Activated naive CD4-positive, alpha-beta T cell treated with anti-CD3 and anti-CD28 coated beads for 36 hours (primary cell): ENCODE measurements at regions not wholly inside any gene's neighbourhood (a gene's known extent, or its start where the extent isn't known, plus 50 kb on each side); places are given as distances from the start of the nearest gene placed in this dataset.

Source experiments
- CTCF ChIA-PET: fragments of 350-600 bp; sonication (Branson Sonifier 250); formaldehyde crosslinking; loops from one replicate; lab custom pipeline; 2021; ENCODE audit warnings: antibody characterized with exemption; lab: Charles Lee
- DNase-seq: peaks from one replicate; pipeline ENCODE4 v3.0.0-alpha.2; 2020
- H3K27ac Mint-ChIP-seq: one replicate; pipeline ENCODE4 v1.8.0; 2021; ENCODE audit warnings: mild to moderate bottlenecking, mixed read lengths
- H3K27me3 Mint-ChIP-seq: one replicate; pipeline ENCODE4 v1.8.0; 2021; ENCODE audit warnings: low read depth, mixed read lengths
- H3K36me3 Mint-ChIP-seq: one replicate; pipeline ENCODE4 v1.8.0; 2021; ENCODE audit warnings: low read depth, mixed read lengths
- H3K4me1 Mint-ChIP-seq: one replicate; pipeline ENCODE4 v1.8.0; 2021; ENCODE audit warnings: low read depth, mixed read lengths
- H3K4me3 Mint-ChIP-seq: one replicate; pipeline ENCODE4 v1.8.0; 2021; ENCODE audit warnings: mild to moderate bottlenecking, moderate library complexity, mixed read lengths
- H3K9me3 Mint-ChIP-seq: one replicate; pipeline ENCODE4 v1.8.0; 2021; ENCODE audit warnings: mixed read lengths
- intact Hi-C: fragments of 100-400 bp; cut with micrococcal nuclease; formaldehyde crosslinking; loops from one replicate; pipeline ENCODE4 v1.15.1; 2023

DNA sequence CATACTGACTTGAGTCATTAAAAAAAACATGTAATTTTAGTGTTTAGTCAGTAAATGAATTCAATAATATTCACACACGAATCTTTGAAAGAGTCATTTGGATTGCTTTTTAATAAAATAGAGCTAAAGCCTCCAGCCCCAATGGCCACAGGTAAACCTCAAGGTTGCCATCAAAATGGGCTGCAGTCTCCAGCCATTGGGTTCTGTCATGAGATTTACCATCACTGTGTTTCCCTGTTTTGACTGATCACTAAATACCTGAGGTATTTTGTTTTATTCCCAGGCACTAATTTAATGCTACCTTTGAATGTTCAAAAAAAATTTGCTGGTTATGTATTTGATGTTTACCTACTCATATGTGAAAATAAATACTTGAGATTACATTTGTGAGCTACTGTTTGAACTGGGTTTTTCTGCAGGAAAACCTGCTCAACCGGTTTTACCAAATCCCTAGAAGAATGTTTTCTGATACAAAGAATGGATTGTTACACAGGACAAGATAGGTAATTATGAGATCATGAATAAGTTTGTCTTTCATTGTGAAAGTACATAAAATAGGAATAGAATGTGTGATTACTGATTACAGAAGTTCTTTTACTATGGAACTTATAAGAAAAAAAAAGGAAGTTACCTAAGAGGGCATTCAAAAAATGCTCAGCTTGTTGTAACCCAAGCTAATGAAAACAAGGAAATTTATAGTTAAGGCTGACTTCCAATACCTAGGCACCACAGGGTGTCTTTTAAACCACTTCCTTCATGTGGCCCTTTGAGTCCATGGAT is 391.3 kb downstream of the EFNB2 start:
- no peak for DNase-seq
- Mint-ChIP-seq H3K27ac (no peak overlapping the region), H3K9me3 (no peaks in the 10 kb centered on the region), H3K4me1 (no peaks in the 10 kb centered on the region), H3K36me3 (no peaks in the 10 kb centered on the region), H3K4me3 (no peak overlapping the region), H3K27me3 (no peaks in the 10 kb centered on the region)
- intact Hi-C loops = no loop called here
- CTCF ChIA-PET = no interaction called here

DNA sequence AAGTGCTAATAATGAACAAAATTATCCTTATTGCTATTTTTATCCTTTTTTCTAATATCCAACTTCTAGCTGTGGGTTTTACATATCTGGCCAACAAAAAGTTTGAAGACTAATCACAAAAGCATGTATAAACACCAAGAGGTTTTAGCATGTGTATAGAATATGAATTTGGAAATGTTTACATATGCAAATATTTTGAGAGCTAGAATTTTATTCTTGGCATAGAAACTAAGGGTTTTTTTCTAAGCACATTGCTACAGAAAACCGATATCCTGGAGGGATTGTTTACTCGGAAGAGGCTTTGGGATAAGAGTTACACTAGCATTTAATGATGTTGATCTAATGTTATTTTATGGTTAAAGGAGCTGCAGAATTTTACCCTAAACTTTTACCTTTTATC is 392.1 kb downstream of the EFNB2 start:
- no peak overlapping the region for H3K4me3 Mint-ChIP-seq
- H3K27ac Mint-ChIP-seq = no peak overlapping the region
- H3K9me3 Mint-ChIP-seq = no peaks in the 10 kb centered on the region
- CTCF ChIA-PET = no interaction called here
- H3K27me3 Mint-ChIP-seq = no peaks in the 10 kb centered on the region
- intact Hi-C loops = no loop called here
- no peak for DNase-seq
- H3K36me3 Mint-ChIP-seq = no peaks in the 10 kb centered on the region
- no peaks in the 10 kb centered on the region for H3K4me1 Mint-ChIP-seq

GRCh38 chr13:106140476-106140875 is 395.0 kb downstream of the EFNB2 start:
- intact Hi-C loops = no loop called here
- DNase-seq = no peak
- Mint-ChIP-seq H3K27me3 (no peaks in the 10 kb centered on the region), H3K4me1 (no peaks in the 10 kb centered on the region), H3K9me3 (no peaks in the 10 kb centered on the region), H3K27ac (no peak overlapping the region), H3K4me3 (no peak overlapping the region), H3K36me3 (no peaks in the 10 kb centered on the region)
- CTCF ChIA-PET = no interaction called here

DNA sequence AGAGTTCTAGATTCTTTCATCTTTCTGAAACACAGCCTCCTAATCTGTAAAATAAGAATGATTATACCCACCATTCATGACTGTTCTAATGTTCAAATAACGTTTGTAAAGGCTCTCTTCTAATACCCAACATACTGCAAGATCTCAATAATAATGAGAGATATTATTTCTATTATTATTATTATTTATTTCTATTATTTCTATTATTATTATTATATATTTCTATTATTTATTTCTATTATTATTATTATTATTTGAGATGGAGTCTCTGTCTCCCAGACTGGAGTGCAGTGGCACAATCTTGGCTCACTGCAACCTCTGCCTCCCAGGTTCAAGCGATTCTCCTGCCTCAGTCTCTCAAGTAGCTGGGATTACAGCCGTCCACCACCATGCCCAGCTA is 395.5 kb downstream of the EFNB2 start:
- intact Hi-C loops = no loop called here
- H3K4me1 Mint-ChIP-seq = no peaks in the 10 kb centered on the region
- no peak overlapping the region for H3K4me3 Mint-ChIP-seq
- H3K9me3 Mint-ChIP-seq = no peaks in the 10 kb centered on the region
- no peaks in the 10 kb centered on the region for H3K36me3 Mint-ChIP-seq
- H3K27ac Mint-ChIP-seq = no peak overlapping the region
- no peak for DNase-seq
- no peaks in the 10 kb centered on the region for H3K27me3 Mint-ChIP-seq
- CTCF ChIA-PET = no interaction called here

GRCh38 chr13:106139377-106139776 is 396.1 kb downstream of the EFNB2 start:
- H3K36me3 Mint-ChIP-seq = no peaks in the 10 kb centered on the region
- H3K4me1 Mint-ChIP-seq = no peaks in the 10 kb centered on the region
- CTCF ChIA-PET = no interaction called here
- DNase-seq = no peak
- no peaks in the 10 kb centered on the region for H3K27me3 Mint-ChIP-seq
- intact Hi-C loops = no loop called here
- no peak overlapping the region for H3K4me3 Mint-ChIP-seq
- no peak overlapping the region for H3K27ac Mint-ChIP-seq
- no peaks in the 10 kb centered on the region for H3K9me3 Mint-ChIP-seq

GRCh38 chr13:106138620-106139019 is 396.8 kb downstream of the EFNB2 start:
- H3K36me3 Mint-ChIP-seq = no peaks in the 10 kb centered on the region
- H3K4me3 Mint-ChIP-seq = no peak overlapping the region
- CTCF ChIA-PET = no interaction called here
- intact Hi-C loops = no loop called here
- no peaks in the 10 kb centered on the region for H3K27me3 Mint-ChIP-seq
- H3K9me3 Mint-ChIP-seq = no peaks in the 10 kb centered on the region
- DNase-seq = no peak
- no peak overlapping the region for H3K27ac Mint-ChIP-seq
- no peaks in the 10 kb centered on the region for H3K4me1 Mint-ChIP-seq

DNA sequence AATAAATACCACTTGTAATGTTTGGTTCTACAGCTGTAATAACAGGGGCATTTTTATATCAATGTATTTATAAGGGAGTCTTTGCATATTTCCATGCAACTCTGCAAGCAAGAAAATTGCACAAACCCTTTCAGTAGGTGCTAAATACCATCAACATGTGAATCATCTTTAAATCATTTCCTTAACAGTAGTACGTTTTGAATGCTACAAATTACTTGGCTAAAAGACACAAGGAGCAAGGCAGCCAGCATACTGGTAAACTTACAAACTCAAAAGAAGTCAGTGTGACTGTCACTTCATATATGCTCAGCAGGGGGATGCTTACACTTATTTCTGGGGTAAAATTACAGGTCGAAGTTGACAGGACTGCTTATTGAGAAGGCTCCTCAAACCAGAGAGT is 402.4 kb downstream of the EFNB2 start:
- peaks cover 7% of the 10 kb centered on the region for H3K9me3 Mint-ChIP-seq
- DNase-seq = no peak
- no peak overlapping the region for H3K27ac Mint-ChIP-seq
- CTCF ChIA-PET = no interaction called here
- no peaks in the 10 kb centered on the region for H3K36me3 Mint-ChIP-seq
- H3K4me1 Mint-ChIP-seq = no peaks in the 10 kb centered on the region
- peaks cover 11% of the 10 kb centered on the region for H3K27me3 Mint-ChIP-seq
- H3K4me3 Mint-ChIP-seq = no peak overlapping the region
- intact Hi-C loops = no loop called here

GRCh38 chr13:106132216-106132615 is 403.2 kb downstream of the EFNB2 start:
- no peaks in the 10 kb centered on the region for H3K4me1 Mint-ChIP-seq
- H3K36me3 Mint-ChIP-seq = no peaks in the 10 kb centered on the region
- peaks cover 13% of the 10 kb centered on the region for H3K27me3 Mint-ChIP-seq
- DNase-seq = no peak
- H3K27ac Mint-ChIP-seq = no peak overlapping the region
- H3K9me3 Mint-ChIP-seq = peaks cover 7% of the 10 kb centered on the region
- intact Hi-C loops = no loop called here
- CTCF ChIA-PET = no interaction called here
- H3K4me3 Mint-ChIP-seq = no peak overlapping the region

GRCh38 chr13:106129993-106130392 is 405.5 kb downstream of the EFNB2 start:
- peaks cover 7% of the 10 kb centered on the region for H3K9me3 Mint-ChIP-seq

DNA sequence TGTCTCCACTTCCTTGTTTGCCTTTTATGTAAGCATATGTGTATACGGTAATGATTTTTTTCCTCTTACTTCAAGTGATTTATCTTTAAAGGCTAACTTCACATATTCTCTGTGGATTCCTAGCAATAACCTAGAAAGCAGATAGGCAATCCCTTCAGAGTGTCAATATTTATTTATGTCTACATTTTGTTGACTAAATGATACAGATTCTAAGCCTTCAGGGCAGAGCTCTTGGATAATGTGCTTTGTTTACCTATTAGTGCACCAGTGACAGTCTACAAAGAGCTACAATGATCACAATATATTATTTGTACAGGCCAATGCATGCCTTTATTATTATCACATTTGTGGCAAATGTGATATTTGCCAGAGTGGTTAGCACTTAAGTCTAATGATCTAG is 406.2 kb downstream of the EFNB2 start:
- CTCF ChIA-PET = no interaction called here
- Mint-ChIP-seq H3K27ac (no peak overlapping the region), H3K9me3 (peaks cover 7% of the 10 kb centered on the region)

More at GRCh38 chr13:106129993-106130392, 405.5 kb downstream of the EFNB2 start:
- H3K27me3 Mint-ChIP-seq = peaks cover 13% of the 10 kb centered on the region
- H3K4me1 Mint-ChIP-seq = no peaks in the 10 kb centered on the region
- H3K4me3 Mint-ChIP-seq = no peak overlapping the region
- no peak overlapping the region for H3K27ac Mint-ChIP-seq
- no peaks in the 10 kb centered on the region for H3K36me3 Mint-ChIP-seq
- no peak for DNase-seq
- CTCF ChIA-PET = no interaction called here
- intact Hi-C loops = no loop called here

DNA sequence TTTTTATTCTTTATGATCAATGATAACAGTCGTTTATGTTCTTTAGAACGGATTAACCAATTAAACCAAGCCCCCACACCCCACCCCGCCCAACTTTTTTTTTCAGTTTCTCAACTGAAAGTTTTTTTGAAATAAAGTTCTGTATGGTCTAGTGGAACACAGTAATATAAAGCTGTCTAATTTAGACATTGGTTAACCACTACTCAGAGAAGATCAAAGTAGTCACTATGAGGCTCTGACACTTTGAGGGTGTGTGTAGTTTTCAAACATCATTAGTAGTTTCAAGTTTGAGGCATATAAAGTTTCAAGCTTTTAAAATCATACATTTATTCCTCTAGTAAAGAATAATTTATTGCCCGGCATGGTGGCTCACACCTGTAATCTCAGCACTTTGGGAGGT is 413.2 kb downstream of the EFNB2 start:
- intact Hi-C loops = no loop called here
- Mint-ChIP-seq H3K9me3 (no peaks in the 10 kb centered on the region), H3K27me3 (no peaks in the 10 kb centered on the region), H3K36me3 (no peaks in the 10 kb centered on the region), H3K4me1 (no peaks in the 10 kb centered on the region), H3K4me3 (no peak overlapping the region), H3K27ac (no peak overlapping the region)
- CTCF ChIA-PET = no interaction called here
- no peak for DNase-seq

More for the DNA sequence above, 406.2 kb downstream of the EFNB2 start:
- H3K27me3 Mint-ChIP-seq = peaks cover 13% of the 10 kb centered on the region
- H3K36me3 Mint-ChIP-seq = no peaks in the 10 kb centered on the region
- no peaks in the 10 kb centered on the region for H3K4me1 Mint-ChIP-seq
- H3K4me3 Mint-ChIP-seq = no peak overlapping the region
- no peak for DNase-seq
- intact Hi-C loops = no loop called here

DNA sequence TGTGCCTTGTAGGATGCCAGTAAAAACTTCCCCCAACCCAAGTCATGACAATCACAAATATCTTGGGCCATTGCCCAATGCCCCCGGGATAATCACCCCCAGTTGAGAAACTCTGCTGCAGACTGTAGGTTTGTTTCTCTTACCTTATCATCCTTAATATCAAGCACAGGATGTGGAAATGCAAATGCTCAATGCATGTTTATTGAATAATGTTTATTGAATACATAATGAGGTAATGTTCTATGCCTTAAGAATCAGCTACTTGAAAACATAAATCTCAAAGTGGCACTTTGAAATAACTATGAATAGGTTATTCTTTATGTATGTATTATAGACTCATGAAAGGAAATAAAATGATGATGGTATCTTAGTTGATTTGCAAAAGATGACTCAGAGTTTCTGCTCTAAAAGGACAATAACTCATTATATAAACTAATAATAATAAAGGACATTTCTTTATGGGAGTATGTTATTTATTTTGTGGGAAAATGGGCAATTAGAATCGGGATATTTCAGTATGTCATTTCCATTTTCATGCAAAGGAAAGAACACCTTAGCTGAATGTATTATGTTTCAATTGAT is 414.2 kb downstream of the EFNB2 start:
- no peak overlapping the region for H3K4me3 Mint-ChIP-seq
- intact Hi-C loops = no loop called here

GRCh38 chr13:106118996-106119395 is 416.5 kb downstream of the EFNB2 start:
- intact Hi-C loops = no loop called here
- no peaks in the 10 kb centered on the region for H3K36me3 Mint-ChIP-seq
- no peak overlapping the region for H3K4me3 Mint-ChIP-seq
- no peak for DNase-seq
- CTCF ChIA-PET = no interaction called here
- H3K4me1 Mint-ChIP-seq = no peaks in the 10 kb centered on the region
- H3K9me3 Mint-ChIP-seq = no peaks in the 10 kb centered on the region
- H3K27me3 Mint-ChIP-seq = no peaks in the 10 kb centered on the region
- H3K27ac Mint-ChIP-seq = no peak overlapping the region

More for the DNA sequence above, 414.2 kb downstream of the EFNB2 start:
- no peaks in the 10 kb centered on the region for H3K9me3 Mint-ChIP-seq
- CTCF ChIA-PET = interaction anchor here (0.5 kb wide), 1 partner anchor 114 kb away, joined by 3 read pairs; no protein-coding TSS in a partner anchor
- no peaks in the 10 kb centered on the region for H3K36me3 Mint-ChIP-seq
- no peak overlapping the region for H3K27ac Mint-ChIP-seq
- H3K4me1 Mint-ChIP-seq = no peaks in the 10 kb centered on the region
- H3K27me3 Mint-ChIP-seq = no peaks in the 10 kb centered on the region
- no peak for DNase-seq
